Stimulated activated CD4-positive, alpha-beta T cell treated with anti-CD3 and anti-CD28 coated beads, Interleukin-15, amount 100 ng/mL, for 24 hours (primary cell): ENCODE measurements at regions not wholly inside any gene's neighbourhood (a gene's known extent, or its start where the extent isn't known, plus 50 kb on each side); places are given as distances from the start of the nearest gene placed in this dataset.

Experiments
- DNase-seq: peaks from one replicate; pipeline ENCODE4 v3.0.0-alpha.2; 2020

GRCh38 chr12:28885928-28886327 lies 263.1 kb upstream of the FAR2 start:
- no peak for DNase-seq

- no peak for DNase-seq
These were observed 261.6 kb upstream of the FAR2 start for GRCh38 chr12:28887461-28887990.

GRCh38 chr12:28890664-28891063 lies 258.4 kb upstream of the FAR2 start:
- DNase-seq = no peak

- DNase-seq = no peak
These were observed 258.0 kb upstream of the FAR2 start for GRCh38 chr12:28891126-28891525.

GRCh38 chr12:28893365-28893764 lies 255.7 kb upstream of the FAR2 start:
- DNase-seq = no peak

- no peak for DNase-seq
These were observed 255.2 kb upstream of the FAR2 start for GRCh38 chr12:28893856-28894255.

- DNase-seq = no peak
These were observed 252.7 kb upstream of the FAR2 start for GRCh38 chr12:28896421-28896820.

- no peak for DNase-seq
These were observed 251.0 kb upstream of the FAR2 start for GRCh38 chr12:28898038-28898437.

- DNase-seq = no peak
These were observed 249.1 kb upstream of the FAR2 start for GRCh38 chr12:28899951-28900350.

GRCh38 chr12:28905220-28905955 lies 243.7 kb upstream of the FAR2 start:
- DNase-seq = no peak

GRCh38 chr12:28908646-28909045 lies 240.4 kb upstream of the FAR2 start:
- DNase-seq = no peak

- DNase-seq = no peak
These were observed 239.8 kb upstream of the FAR2 start for GRCh38 chr12:28909291-28909690.

GRCh38 chr12:28925719-28926376 lies 223.2 kb upstream of the FAR2 start:
- no peak for DNase-seq

GRCh38 chr12:28930704-28931103 lies 218.4 kb upstream of the FAR2 start:
- DNase-seq = no peak

GRCh38 chr12:28933176-28933575 lies 215.9 kb upstream of the FAR2 start:
- DNase-seq = no peak

- DNase-seq = no peak
These were observed 215.1 kb upstream of the FAR2 start for GRCh38 chr12:28933864-28934527.

GRCh38 chr12:28936221-28936620 lies 212.9 kb upstream of the FAR2 start:
- DNase-seq = no peak

GRCh38 chr12:28936711-28937110 lies 212.4 kb upstream of the FAR2 start:
- DNase-seq = no peak

GRCh38 chr12:28937196-28937595 lies 211.9 kb upstream of the FAR2 start:
- no peak for DNase-seq

GRCh38 chr12:28938056-28938455 lies 211.0 kb upstream of the FAR2 start:
- no peak for DNase-seq

GRCh38 chr12:28938581-28939235 lies 210.4 kb upstream of the FAR2 start:
- no peak for DNase-seq

- no peak for DNase-seq
These were observed 209.7 kb upstream of the FAR2 start for GRCh38 chr12:28939427-28939826.

- no peak for DNase-seq
These were observed 207.8 kb upstream of the FAR2 start for GRCh38 chr12:28941248-28941647.
